NCI-H2227 treated with DMSO at 0.1 percent for 48 hours (cell line): ENCODE measurements at regions not wholly inside any gene's neighbourhood (a gene's known extent, or its start where the extent isn't known, plus 50 kb on each side); places are given as distances from the start of the nearest gene placed in this dataset.

Experiments
- DNase-seq: peaks from one replicate; lab custom pipeline; 2025; lab: John Stamatoyannopoulos, UW

- no peak for DNase-seq
Observed at GRCh38 chr15:36469311-36469966, 110.0 kb upstream of the CDIN1 start.

- DNase-seq = no peak
Observed at GRCh38 chr15:36472672-36473071, 106.8 kb upstream of the CDIN1 start.

- no peak for DNase-seq
Observed at GRCh38 chr15:36478561-36478960, 100.9 kb upstream of the CDIN1 start.

- DNase-seq = no peak
Observed at GRCh38 chr15:36479200-36479896, 100.1 kb upstream of the CDIN1 start.

GRCh38 chr15:36481156-36481555 lies 98.3 kb upstream of the CDIN1 start:
- no peak for DNase-seq

- DNase-seq = no peak
Observed at GRCh38 chr15:36483409-36483808, 96.0 kb upstream of the CDIN1 start.

GRCh38 chr15:36484038-36484778 lies 95.2 kb upstream of the CDIN1 start:
- DNase-seq = no peak

- DNase-seq = no peak
Observed at GRCh38 chr15:36491912-36492311, 87.5 kb upstream of the CDIN1 start.

GRCh38 chr15:36495456-36495991 lies 83.9 kb upstream of the CDIN1 start:
- DNase-seq = no peak

- no peak for DNase-seq
Observed at GRCh38 chr15:36497901-36498300, 81.5 kb upstream of the CDIN1 start.

- no peak for DNase-seq
Observed at GRCh38 chr15:36498401-36498800, 81.0 kb upstream of the CDIN1 start.

GRCh38 chr15:36498916-36499315 lies 80.5 kb upstream of the CDIN1 start:
- no peak for DNase-seq

GRCh38 chr15:36499412-36500389 lies 79.7 kb upstream of the CDIN1 start:
- no peak for DNase-seq

GRCh38 chr15:36501063-36501678 lies 78.3 kb upstream of the CDIN1 start:
- DNase-seq = peak; percentile 74

- DNase-seq = no peak
Observed at GRCh38 chr15:36502509-36502908, 76.9 kb upstream of the CDIN1 start.

GRCh38 chr15:36506733-36507356 lies 72.6 kb upstream of the CDIN1 start:
- no peak for DNase-seq

GRCh38 chr15:36507458-36507857 lies 72.0 kb upstream of the CDIN1 start:
- no peak for DNase-seq

- DNase-seq = no peak
Observed at GRCh38 chr15:36511594-36511993, 67.8 kb upstream of the CDIN1 start.

GRCh38 chr15:36517758-36518157 lies 61.7 kb upstream of the CDIN1 start:
- no peak for DNase-seq

- no peak for DNase-seq
Observed at GRCh38 chr15:36519067-36519466, 60.4 kb upstream of the CDIN1 start.

- no peak for DNase-seq
Observed at GRCh38 chr15:36525430-36525829, 54.0 kb upstream of the CDIN1 start.
